CD14-positive monocyte (primary cell): ENCODE measurements at regions not wholly inside any gene's neighbourhood (a gene's known extent, or its start where the extent isn't known, plus 50 kb on each side); places are given as distances from the start of the nearest gene placed in this dataset.

Source experiments
- DNase-seq, 3 donors: peaks; one replicate each; pipeline ENCODE4 v3.0.0-alpha.2; 2011 to 2022
- H2AFZ ChIP-seq: 2 replicates; pipeline ENCODE4 v1.6.0; 2012; ENCODE audit warnings: mild to moderate bottlenecking, low read depth, low read length, inconsistent platforms; ENCODE audit not compliant: insufficient read depth, poor library complexity, severe bottlenecking
- H3K27ac ChIP-seq, 2 donors: 1 replicate in 1 of 2; 2 replicates in 1 of 2; pipeline ENCODE4 v1.5.1; 2012 to 2013; ENCODE audit warnings: low read length in 2 of 2, control low read depth in 1 of 2, inconsistent platforms in 1 of 2, low read depth in 1 of 2, mild to moderate bottlenecking in 1 of 2
- H3K27me3 ChIP-seq, 2 donors: one replicate each; pipeline versions ENCODE4 v1.6.0 to v1.6.1; 2011 to 2013; ENCODE audit warnings: low read length in 2 of 2; ENCODE audit not compliant: control insufficient read depth in 2 of 2, insufficient read depth in 2 of 2
- H3K36me3 ChIP-seq, 2 donors: replicated peaks in 1 of 2; 1 replicate in 1 of 2; 2 replicates in 1 of 2; pipeline versions ENCODE4 v1.5.1 to v1.6.1; 2012 to 2013; ENCODE audit warnings: low read length in 2 of 2, control low read depth in 1 of 2, inconsistent platforms in 1 of 2, mild to moderate bottlenecking in 1 of 2; ENCODE audit not compliant: insufficient read depth in 2 of 2, control insufficient read depth in 1 of 2
- H3K4me1 ChIP-seq, 2 donors: 1 replicate in 1 of 2; 2 replicates in 1 of 2; pipeline versions ENCODE4 v1.5.1 to v1.6.1; 2012 to 2013; ENCODE audit warnings: low read length in 2 of 2, control low read depth in 1 of 2, inconsistent platforms in 1 of 2, mild to moderate bottlenecking in 1 of 2, moderate library complexity in 1 of 2; ENCODE audit not compliant: insufficient read depth in 2 of 2, control insufficient read depth in 1 of 2
- H3K4me2 ChIP-seq: replicated peaks from 2 replicates; pipeline ENCODE3; 2012; ENCODE audit warnings: low read length, moderate library complexity, mild to moderate bottlenecking; ENCODE audit not compliant: poor library complexity, severe bottlenecking; ENCODE audit errors: extremely low read depth
- H3K4me3 ChIP-seq, 3 experiments: fragments of 200-600 bp in 1 of 3; sonication (generic) in 1 of 3; replicated peaks in 1 of 3; 1 replicate in 2 of 3; 2 replicates in 1 of 3; pipeline ENCODE4 v1.5.1; 2011 to 2013; ENCODE audit warnings: low read length in 3 of 3, mild to moderate bottlenecking in 3 of 3, control low read depth in 2 of 3, low read depth in 2 of 3, inconsistent platforms in 1 of 3, moderate library complexity in 1 of 3
- H3K79me2 ChIP-seq: 2 replicates; pipeline ENCODE4 v1.6.0; 2012; ENCODE audit warnings: mild to moderate bottlenecking, control low read depth, inconsistent platforms, low read length, moderate library complexity; ENCODE audit not compliant: insufficient read depth
- H3K9ac ChIP-seq: 2 replicates; pipeline ENCODE4 v1.6.0; 2017; ENCODE audit warnings: low read length, mild to moderate bottlenecking; ENCODE audit not compliant: insufficient read depth, poor library complexity, severe bottlenecking
- H3K9me3 ChIP-seq, 2 donors: replicated peaks in 1 of 2; 1 replicate in 1 of 2; 2 replicates in 1 of 2; pipeline versions ENCODE4 v1.5.1 to v1.6.1; 2012 to 2013; ENCODE audit warnings: low read length in 2 of 2, control low read depth in 1 of 2; ENCODE audit not compliant: control insufficient read depth in 1 of 2, insufficient read depth in 1 of 2
- H4K20me1 ChIP-seq: 2 replicates; pipeline ENCODE4 v1.6.0; 2012; ENCODE audit warnings: mild to moderate bottlenecking, low read length, control low read depth, moderate library complexity; ENCODE audit not compliant: insufficient read depth
- H3K27ac Mint-ChIP-seq, 7 donors: one replicate each; pipeline ENCODE4 v1.8.0; 2020; ENCODE audit warnings: mild to moderate bottlenecking in 7 of 7, mixed read lengths in 7 of 7, moderate library complexity in 6 of 7, inconsistent platforms in 2 of 7
- H3K27me3 Mint-ChIP-seq, 3 donors: one replicate each; pipeline ENCODE4 v1.8.0; 2021 to 2022; ENCODE audit warnings: low read depth in 3 of 3, mild to moderate bottlenecking in 3 of 3, mixed read lengths in 3 of 3, moderate library complexity in 3 of 3, inconsistent platforms in 1 of 3
- H3K36me3 Mint-ChIP-seq, 2 donors: one replicate each; pipeline ENCODE4 v1.8.0; 2020; ENCODE audit warnings: mixed read lengths in 2 of 2, inconsistent platforms in 1 of 2, mild to moderate bottlenecking in 1 of 2
- H3K4me1 Mint-ChIP-seq: one replicate; pipeline ENCODE4 v1.8.0; 2020; ENCODE audit warnings: mild to moderate bottlenecking, mixed read lengths
- H3K4me3 Mint-ChIP-seq, 2 donors: one replicate each; pipeline ENCODE4 v1.8.0; 2020; ENCODE audit warnings: mild to moderate bottlenecking in 2 of 2, mixed read lengths in 2 of 2, moderate library complexity in 1 of 2
- H3K9me3 Mint-ChIP-seq, 7 donors: one replicate each; pipeline ENCODE4 v1.8.0; 2020 to 2022; ENCODE audit warnings: mixed read lengths in 7 of 7, mild to moderate bottlenecking in 6 of 7, moderate library complexity in 6 of 7, inconsistent platforms in 2 of 7
- CTCF ChIP-seq: fragments of 200-600 bp; IDR thresholded peaks from one replicate; pipeline ENCODE4 v1.8.0; 2022; ENCODE audit warnings: antibody characterized with exemption, mild to moderate bottlenecking
- WGBS: methylation state at CpG from one replicate; pipeline ENCODE4 v1.1.5; 2013; ENCODE audit warnings: missing lambda C conversion rate; ENCODE audit not compliant: insufficient coverage; 5-methylcytosine and 5-hydroxymethylcytosine counted together
- intact Hi-C, 2 donors: fragments of 100-400 bp; cut with micrococcal nuclease; formaldehyde crosslinking; loops; one replicate each; pipeline versions ENCODE4 v1.15.0 to v1.15.1; 2023

- intact Hi-C loops = no loop called here
- Mint-ChIP-seq H3K9me3 (no peaks in the 10 kb centered on the region), H3K27me3 (peaks cover 0 to 8% (median 2%) of the 10 kb centered on the region in 3 donors), H3K27ac (peak overlapping the region in 1 of 7 donors; percentile 49), H3K4me1 (no peaks in the 10 kb centered on the region), H3K36me3 (no peaks in the 10 kb centered on the region), H3K4me3 (no peak overlapping the region)
- no peak for DNase-seq
- Histone ChIP-seq H3K79me2 (no peaks in the 10 kb centered on the region), H3K4me1 (no peaks in the 10 kb centered on the region), H4K20me1 (no peaks in the 10 kb centered on the region), H3K4me2 (no peak overlapping the region), H3K9me3 (no peaks in the 10 kb centered on the region), H3K27me3 (no peaks in the 10 kb centered on the region), H3K9ac (no peak overlapping the region), H3K4me3 (no peak overlapping the region), H3K36me3 (no peaks in the 10 kb centered on the region), H3K27ac (no peak overlapping the region), H2AFZ (no peak overlapping the region)
- no peak for TF ChIP-seq CTCF
- WGBS = 94% methylated on average over 6 of the region's 11 CpGs
These were observed 642.1 kb upstream of the ARGLU1 start for GRCh38 chr13:107209824-107210722.

GRCh38 chr13:107208889-107209288, 641.0 kb upstream of the ARGLU1 start:
- Mint-ChIP-seq H3K27ac (peak overlapping the region in 1 of 7 donors; percentile 19), H3K4me3 (no peak overlapping the region)

More at GRCh38 chr13:107208889-107209288, 641.0 kb upstream of the ARGLU1 start:
- Histone ChIP-seq H4K20me1 (no peaks in the 10 kb centered on the region), H3K79me2 (no peaks in the 10 kb centered on the region), H3K9ac (no peak overlapping the region), H3K27ac (no peak overlapping the region), H3K4me3 (no peak overlapping the region), H3K27me3 (no peaks in the 10 kb centered on the region), H3K4me2 (no peak overlapping the region), H2AFZ (no peak overlapping the region), H3K4me1 (no peaks in the 10 kb centered on the region), H3K36me3 (no peaks in the 10 kb centered on the region), H3K9me3 (no peaks in the 10 kb centered on the region)
- Mint-ChIP-seq H3K36me3 (no peaks in the 10 kb centered on the region), H3K9me3 (no peaks in the 10 kb centered on the region), H3K27me3 (peaks cover 0 to 8% (median 4%) of the 10 kb centered on the region in 3 donors), H3K4me1 (no peaks in the 10 kb centered on the region)
- TF ChIP-seq CTCF = no peak
- no peak for DNase-seq
- intact Hi-C loops = no loop called here
- WGBS = 68% methylated on average over 2 of the region's 4 CpGs
